Pons (tissue), 1 donor: ENCODE measurements at regions not wholly inside any gene's neighbourhood (a gene's known extent, or its start where the extent isn't known, plus 50 kb on each side); places are given as distances from the start of the nearest gene placed in this dataset.
A peak's percentile ranks its signal among the peaks of the same experiment; 100 is the strongest.
"Not testable (repeated sequence)": the region's sequence is repeated elsewhere in the genome, so short reads cannot be mapped to it uniquely, and the experiment has no call there.

Source experiments
- DNase-seq: peaks from one replicate; pipeline ENCODE4 v3.0.0-alpha.2; 2016; ENCODE audit warnings: low spot score

- peak; percentile 15 for DNase-seq
Observed at GRCh38 chr20:57999465-58000111, 228.9 kb downstream of the ANKRD60 start.

GRCh38 chr20:57998981-57999464, 229.4 kb downstream of the ANKRD60 start:
- DNase-seq = no peak

GRCh38 chr20:57998276-57998675, 230.2 kb downstream of the ANKRD60 start:
- no peak for DNase-seq

GRCh38 chr20:57996936-57997890, 231.2 kb downstream of the ANKRD60 start:
- no peak for DNase-seq

DNA sequence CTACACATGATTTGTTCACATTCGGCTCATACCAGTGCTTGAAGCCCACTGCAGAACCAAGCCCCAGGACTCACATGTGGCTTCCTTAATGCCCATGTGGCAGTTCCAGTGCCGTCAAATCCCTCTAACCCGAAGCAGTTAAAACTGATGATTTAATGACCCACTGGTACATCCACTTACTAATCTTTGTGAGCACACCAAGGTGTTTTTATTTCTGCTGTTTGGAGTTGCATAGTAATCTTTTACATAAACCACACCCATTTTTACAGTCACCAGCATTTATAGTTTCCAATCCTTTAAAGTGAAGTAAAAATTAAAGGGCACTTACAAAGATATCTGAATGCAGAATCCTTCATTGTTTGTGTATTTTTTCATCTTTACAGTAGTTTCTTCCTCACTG, 232.0 kb downstream of the ANKRD60 start:
- DNase-seq = no peak

DNA sequence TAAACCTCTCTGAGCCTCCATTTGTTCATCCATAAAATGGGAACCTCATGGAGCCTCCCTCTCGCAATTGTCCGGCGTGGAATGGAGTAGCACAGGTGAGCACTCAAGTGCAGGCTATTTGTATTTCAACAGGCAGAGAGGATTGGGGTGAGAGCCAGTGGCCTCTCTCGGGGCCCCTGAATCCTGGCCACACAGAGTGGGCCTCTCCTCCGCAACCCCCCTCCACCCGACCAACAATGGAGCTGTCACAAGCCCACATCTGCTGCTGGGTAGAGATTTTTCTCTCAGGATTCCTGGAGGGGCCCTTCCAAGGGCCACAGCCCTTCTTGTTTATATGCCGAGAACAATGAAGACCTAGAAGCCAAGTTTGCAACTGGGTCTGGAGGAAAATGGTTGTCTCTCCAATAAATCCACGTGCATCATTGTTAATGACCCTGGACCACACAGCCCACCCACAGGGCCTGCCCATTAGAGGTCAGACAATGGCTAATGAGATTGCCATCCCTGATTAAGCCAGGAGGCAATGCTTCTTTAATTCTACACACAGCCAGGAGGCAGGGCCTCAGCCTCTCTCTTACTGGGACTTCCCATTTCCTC, 233.0 kb downstream of the ANKRD60 start:
- DNase-seq = no peak

GRCh38 chr20:57993716-57994431, 234.6 kb downstream of the ANKRD60 start:
- peak; percentile 9 for DNase-seq

GRCh38 chr20:57991211-57991881, 237.1 kb downstream of the ANKRD60 start:
- DNase-seq = no peak

DNA sequence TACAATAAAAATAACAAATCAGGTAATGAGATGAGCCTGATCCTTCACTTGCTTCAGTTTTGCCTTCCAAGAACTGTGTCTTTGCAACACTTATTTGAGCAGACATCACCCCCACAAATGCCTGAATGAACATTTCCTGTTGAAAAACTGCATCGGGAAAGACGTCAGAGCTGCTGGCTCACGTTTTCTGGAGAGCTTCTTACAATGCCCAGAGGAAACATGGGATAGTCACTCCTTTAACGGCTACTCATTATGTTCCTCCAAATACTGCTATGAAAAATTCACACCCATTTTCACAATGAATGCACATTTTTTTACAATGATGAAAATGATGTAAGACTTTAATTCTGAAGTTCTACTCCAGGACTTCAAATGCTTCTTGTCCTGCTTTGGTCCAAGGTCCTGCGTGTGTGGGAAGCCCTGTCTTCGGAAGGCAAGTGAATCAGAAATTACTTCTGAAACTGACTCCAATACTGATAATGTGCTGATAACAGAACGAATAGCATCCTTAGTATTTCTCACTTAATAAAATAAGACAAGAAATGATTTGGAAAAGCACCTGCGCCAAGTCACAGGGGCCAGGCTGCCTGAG, 238.0 kb downstream of the ANKRD60 start:
- no peak for DNase-seq

- no peak for DNase-seq
Observed at GRCh38 chr20:57988828-57989227, 239.6 kb downstream of the ANKRD60 start.

DNA sequence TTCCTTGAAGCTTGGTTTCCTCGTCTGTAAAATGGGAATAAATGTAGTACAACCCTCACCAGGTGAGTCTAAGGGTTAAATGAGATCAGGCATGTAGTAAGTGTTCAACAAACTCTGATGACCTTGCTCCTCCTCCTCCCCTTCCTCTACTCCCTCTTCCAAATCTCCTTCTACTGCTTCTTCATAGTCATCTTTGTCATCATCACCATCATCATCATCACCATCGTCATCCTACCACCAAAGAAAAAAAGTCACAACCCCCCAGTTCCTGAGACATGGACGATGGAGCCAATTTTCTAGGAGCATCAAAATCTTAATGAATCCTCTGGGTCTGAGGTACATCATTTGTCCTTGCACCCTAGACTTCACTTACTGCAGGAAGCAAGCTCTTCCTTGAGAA, 240.0 kb downstream of the ANKRD60 start:
- no peak for DNase-seq

- DNase-seq = no peak
Observed at GRCh38 chr20:57987659-57988058, 240.8 kb downstream of the ANKRD60 start.

DNA sequence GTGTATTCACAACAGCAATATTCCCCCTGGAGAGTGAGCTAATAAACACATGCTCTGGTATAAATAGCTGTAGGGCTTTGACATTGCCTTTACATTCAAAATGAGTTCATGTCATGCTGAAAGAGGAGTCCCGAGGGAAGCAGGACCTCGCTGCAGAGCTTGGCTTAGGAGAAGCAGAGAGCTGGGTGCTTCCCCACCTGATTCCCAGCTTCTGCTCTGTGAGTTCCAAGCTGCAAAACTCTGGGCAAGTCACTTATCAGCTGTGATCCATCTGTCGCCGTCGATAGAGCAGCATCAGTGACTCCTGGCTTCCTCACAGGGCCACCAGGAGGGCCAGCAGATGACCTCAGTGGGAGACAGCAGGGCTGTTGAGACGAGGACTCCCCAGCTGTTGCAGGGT, 241.8 kb downstream of the ANKRD60 start:
- DNase-seq = no peak

DNA sequence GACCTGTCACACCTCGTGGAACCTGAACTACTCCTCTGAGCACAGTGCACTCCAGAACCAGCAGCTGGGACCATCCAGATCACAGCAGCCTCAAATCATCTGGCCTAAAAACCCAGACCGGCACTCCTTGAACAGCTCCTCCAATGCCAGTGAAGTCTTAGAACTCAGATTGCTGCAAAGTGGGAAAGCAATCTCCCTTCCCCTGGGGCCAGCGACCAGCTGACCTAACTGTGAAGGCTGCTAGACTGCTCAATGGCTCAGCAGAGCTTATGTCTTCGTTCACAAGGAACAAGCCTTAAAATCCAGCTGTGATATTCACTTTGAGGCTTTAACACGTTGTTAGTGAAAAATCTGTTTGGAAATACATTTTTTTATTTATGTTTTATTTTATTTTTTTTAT, 243.2 kb downstream of the ANKRD60 start:
- no peak for DNase-seq

DNA sequence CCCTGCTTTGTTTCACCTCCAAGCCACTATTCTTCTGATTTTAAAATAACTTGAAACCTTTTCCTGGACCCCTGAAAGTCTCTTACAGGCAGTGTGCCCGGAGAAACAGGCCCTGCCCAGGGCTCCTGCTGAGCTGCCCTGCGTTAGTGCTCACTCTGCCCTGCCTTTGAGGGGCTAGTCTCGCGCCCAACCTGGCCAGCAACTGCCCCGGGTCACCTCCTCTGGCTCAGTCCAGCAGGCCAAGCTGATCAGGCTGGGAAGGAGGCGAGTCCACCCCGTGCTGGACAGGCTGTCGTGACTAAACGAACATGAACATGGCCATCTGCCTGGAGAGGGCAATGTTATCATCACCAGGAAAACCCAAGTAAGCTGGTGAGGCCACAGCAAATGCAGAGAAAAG, 245.4 kb downstream of the ANKRD60 start:
- no peak for DNase-seq

DNA sequence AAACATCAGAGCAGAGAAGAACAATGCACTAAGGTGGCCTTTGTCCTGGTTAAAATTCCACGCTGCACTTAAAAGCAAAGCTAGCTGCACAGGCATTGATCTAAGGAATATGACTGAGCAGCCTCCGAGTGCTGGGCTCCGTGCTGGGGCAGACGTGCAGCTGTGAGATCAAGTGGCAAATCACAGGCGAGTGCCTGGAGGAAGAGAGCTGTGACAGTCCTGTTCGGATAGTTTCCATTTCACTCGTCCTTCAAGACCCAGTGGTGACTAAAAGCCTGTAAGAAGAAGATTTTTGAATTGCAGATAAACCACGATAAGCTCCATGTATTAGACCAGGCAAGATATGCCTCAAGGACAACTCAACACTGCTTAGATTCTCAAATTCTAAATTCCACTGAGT, 247.9 kb downstream of the ANKRD60 start:
- no peak for DNase-seq

DNA sequence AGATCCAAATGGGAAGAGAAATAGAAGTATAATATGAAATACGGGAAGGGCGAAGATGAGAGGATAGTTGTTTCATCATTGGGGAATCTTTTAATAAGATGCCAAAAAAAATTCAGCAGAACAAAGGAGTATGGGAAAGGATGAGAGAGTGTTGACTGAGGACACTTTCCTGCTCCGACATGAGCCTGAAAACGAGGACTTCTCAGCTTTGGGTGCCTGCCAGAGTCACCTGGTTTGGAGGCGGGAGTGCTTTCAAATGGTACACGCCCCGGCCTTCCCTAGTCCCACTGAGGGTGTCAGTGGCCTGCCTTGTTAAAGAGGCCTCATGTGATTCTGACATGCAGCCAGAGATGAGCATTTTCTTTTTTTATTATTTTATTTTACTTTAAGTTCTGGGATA, 250.9 kb downstream of the ANKRD60 start:
- DNase-seq = no peak

DNA sequence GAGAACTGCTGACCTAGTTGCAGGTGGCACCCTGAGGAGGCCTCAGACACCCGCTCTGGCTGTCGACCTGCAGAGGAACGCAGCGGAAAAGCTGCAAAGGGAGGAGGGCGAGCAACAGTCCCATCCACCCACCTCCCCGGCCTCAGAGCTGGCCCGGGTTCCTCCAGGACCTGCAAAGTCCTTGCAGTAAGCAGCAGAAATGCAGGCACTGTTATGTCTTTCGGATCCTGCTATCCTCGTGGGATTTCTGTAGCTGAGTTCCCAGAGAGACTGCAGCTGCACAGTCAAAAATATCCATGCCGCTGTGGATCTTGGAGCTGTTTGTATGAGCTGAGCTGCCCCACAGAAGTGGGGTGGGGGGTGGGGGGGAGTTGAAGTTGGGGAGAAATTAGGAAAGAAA, 251.3 kb downstream of the ANKRD60 start:
- DNase-seq = no peak

- no peak for DNase-seq
Observed at GRCh38 chr20:57974863-57975262, 253.6 kb downstream of the ANKRD60 start.

- DNase-seq = no peak
Observed at GRCh38 chr20:57973886-57974285, 254.6 kb downstream of the ANKRD60 start.

DNA sequence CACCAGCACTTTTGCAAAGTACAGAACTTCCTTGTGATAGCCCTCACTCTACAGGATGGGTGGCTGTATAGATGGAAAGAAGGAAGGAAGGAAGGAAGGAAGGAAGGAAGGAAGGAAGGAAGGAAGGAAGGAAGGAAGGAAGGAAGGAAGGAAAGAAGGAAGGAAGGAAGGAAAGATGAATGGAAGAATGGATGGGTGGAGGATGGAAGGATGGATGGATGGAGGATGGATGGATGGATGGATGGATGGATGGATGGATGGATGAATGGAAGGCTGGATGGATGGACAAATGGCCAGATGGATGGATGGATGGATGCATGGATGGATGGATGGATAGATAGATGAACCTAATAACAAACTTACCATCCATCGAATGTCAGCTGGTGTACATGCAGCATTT, 256.9 kb downstream of the ANKRD60 start:
- not testable (repeated sequence) for DNase-seq
